ENCODE measurements at regions not wholly inside any gene's neighbourhood (a gene's known extent, or its start where the extent isn't known, plus 50 kb on each side); places are given as distances from the start of the nearest gene placed in this dataset.

- TF ChIP-seq, protein P1, sequence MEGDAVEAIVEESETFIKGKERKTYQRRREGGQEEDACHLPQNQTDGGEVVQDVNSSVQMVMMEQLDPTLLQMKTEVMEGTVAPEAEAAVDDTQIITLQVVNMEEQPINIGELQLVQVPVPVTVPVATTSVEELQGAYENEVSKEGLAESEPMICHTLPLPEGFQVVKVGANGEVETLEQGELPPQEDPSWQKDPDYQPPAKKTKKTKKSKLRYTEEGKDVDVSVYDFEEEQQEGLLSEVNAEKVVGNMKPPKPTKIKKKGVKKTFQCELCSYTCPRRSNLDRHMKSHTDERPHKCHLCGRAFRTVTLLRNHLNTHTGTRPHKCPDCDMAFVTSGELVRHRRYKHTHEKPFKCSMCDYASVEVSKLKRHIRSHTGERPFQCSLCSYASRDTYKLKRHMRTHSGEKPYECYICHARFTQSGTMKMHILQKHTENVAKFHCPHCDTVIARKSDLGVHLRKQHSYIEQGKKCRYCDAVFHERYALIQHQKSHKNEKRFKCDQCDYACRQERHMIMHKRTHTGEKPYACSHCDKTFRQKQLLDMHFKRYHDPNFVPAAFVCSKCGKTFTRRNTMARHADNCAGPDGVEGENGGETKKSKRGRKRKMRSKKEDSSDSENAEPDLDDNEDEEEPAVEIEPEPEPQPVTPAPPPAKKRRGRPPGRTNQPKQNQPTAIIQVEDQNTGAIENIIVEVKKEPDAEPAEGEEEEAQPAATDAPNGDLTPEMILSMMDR (IDR thresholded peaks at IDR 0.05), result no peak
- TF ChIP-seq POLR2A (IDR thresholded peaks at IDR 0.05) (no peak), POLR2AphosphoS5 (IDR thresholded peaks at IDR 0.05) (no peak)
Observed at GRCh38 chr5:99398976-99399375, 470.2 kb upstream of the CHD1 start.
